ENCODE measurements at regions not wholly inside any gene's neighbourhood (a gene's known extent, or its start where the extent isn't known, plus 50 kb on each side); places are given as distances from the start of the nearest gene placed in this dataset.

DNA sequence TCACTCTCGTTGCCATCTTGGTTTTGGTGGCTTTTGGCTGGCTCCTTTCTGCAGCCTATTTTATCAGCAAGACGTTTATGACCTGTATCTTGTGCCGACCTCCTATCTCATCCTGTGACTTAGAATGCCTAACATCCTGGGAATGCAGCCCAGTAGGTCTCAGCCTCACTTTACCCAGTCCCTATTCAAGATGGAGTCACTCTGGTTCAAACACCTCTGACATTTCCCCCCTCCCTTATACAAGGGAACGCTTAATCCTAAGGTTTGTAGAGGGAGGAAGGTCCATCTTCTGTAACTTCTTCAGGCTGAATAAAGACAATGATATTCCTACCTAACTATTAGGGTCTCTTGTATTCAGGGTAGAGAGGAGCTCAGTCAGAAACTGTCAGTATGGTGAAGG lies 79.3 kb upstream of the SPANXB1 start:
- H3K9me2 ChIP-seq = no peaks in the 10 kb centered on the region
- H3K36me3 ChIP-seq (replicated peaks in 1 of 2; ENCODE audit: control insufficient read depth in 1 of 2, insufficient read depth in 2 of 2, low read length in 1 of 2) = no peaks in the 10 kb centered on the region
- POLR2A ChIA-PET = no interaction called here
- H2AFZ ChIP-seq (ENCODE audit: low read depth) = no peak overlapping the region
- H3K4me1 ChIP-seq (ENCODE audit: control insufficient read depth in 1 of 2, insufficient read depth in 2 of 2, low read depth in 1 of 2, low read length in 1 of 2) = no peaks in the 10 kb centered on the region
- WGBS (ENCODE audit: low lambda C conversion rate) = 11% methylated on average over 4 of the region's 4 CpGs
- TF ChIP-seq MXI1 (IDR thresholded peaks at IDR 0.05; ENCODE audit: low read depth, low read length) = no peak
- no peak for TF ChIP-seq FOXJ3 (CRISPR knock-in tag; IDR thresholded peaks at IDR 0.05)
- TF ChIP-seq, protein P1, sequence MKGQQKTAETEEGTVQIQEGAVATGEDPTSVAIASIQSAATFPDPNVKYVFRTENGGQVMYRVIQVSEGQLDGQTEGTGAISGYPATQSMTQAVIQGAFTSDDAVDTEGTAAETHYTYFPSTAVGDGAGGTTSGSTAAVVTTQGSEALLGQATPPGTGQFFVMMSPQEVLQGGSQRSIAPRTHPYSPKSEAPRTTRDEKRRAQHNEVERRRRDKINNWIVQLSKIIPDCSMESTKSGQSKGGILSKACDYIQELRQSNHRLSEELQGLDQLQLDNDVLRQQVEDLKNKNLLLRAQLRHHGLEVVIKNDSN (IDR thresholded peaks at IDR 0.05; ENCODE audit: borderline replicate concordance, low read depth) = no peak
- TF ChIP-seq, protein P2, sequence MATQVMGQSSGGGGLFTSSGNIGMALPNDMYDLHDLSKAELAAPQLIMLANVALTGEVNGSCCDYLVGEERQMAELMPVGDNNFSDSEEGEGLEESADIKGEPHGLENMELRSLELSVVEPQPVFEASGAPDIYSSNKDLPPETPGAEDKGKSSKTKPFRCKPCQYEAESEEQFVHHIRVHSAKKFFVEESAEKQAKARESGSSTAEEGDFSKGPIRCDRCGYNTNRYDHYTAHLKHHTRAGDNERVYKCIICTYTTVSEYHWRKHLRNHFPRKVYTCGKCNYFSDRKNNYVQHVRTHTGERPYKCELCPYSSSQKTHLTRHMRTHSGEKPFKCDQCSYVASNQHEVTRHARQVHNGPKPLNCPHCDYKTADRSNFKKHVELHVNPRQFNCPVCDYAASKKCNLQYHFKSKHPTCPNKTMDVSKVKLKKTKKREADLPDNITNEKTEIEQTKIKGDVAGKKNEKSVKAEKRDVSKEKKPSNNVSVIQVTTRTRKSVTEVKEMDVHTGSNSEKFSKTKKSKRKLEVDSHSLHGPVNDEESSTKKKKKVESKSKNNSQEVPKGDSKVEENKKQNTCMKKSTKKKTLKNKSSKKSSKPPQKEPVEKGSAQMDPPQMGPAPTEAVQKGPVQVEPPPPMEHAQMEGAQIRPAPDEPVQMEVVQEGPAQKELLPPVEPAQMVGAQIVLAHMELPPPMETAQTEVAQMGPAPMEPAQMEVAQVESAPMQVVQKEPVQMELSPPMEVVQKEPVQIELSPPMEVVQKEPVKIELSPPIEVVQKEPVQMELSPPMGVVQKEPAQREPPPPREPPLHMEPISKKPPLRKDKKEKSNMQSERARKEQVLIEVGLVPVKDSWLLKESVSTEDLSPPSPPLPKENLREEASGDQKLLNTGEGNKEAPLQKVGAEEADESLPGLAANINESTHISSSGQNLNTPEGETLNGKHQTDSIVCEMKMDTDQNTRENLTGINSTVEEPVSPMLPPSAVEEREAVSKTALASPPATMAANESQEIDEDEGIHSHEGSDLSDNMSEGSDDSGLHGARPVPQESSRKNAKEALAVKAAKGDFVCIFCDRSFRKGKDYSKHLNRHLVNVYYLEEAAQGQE (IDR thresholded peaks at IDR 0.05; ENCODE audit: low read depth, low read length) = no peak
- no peak for TF ChIP-seq CHD2 (IDR thresholded peaks at IDR 0.05; ENCODE audit: low read length, partially characterized antibody)
- TF ChIP-seq SMC3 (IDR thresholded peaks at IDR 0.05; ENCODE audit: low read depth, low read length) = no peak
- no peak for TF ChIP-seq FOSL2 (IDR thresholded peaks at IDR 0.05; ENCODE audit: borderline replicate concordance, low read depth)
- TF ChIP-seq RXRA (IDR thresholded peaks at IDR 0.05; ENCODE audit: borderline replicate concordance, low read depth) = no peak
- no peak for TF ChIP-seq JUND (IDR thresholded peaks at IDR 0.05)
- TF ChIP-seq RCOR1 (IDR thresholded peaks at IDR 0.05; ENCODE audit: low read length) = no peak
- no peak for TF ChIP-seq TAF1 (IDR thresholded peaks at IDR 0.05; ENCODE audit: borderline replicate concordance, low read depth, low read length)
- H3K4me2 ChIP-seq = no peak overlapping the region
- no peaks in the 10 kb centered on the region for H4K20me1 ChIP-seq (ENCODE audit: insufficient read depth)
- no peak overlapping the region for H3K27ac ChIP-seq (ENCODE audit: low read depth in 2 of 2, low read length in 1 of 2)
- no peaks in the 10 kb centered on the region for H3K79me2 ChIP-seq (ENCODE audit: insufficient read depth)
- no peaks in the 10 kb centered on the region for H3K9me3 ChIP-seq
- CTCF ChIA-PET = no interaction called here
- H3F3A ChIP-seq (replicated peaks; ENCODE audit: insufficient read depth) = no peaks in the 10 kb centered on the region
- no peak for DNase-seq
- H3K27me3 ChIP-seq (ENCODE audit: insufficient read depth) = 0 out of 2 replicates have a peak, but pooled peaks cover 2% of the 10 kb centered on the region
- H3K4me3 ChIP-seq (ENCODE audit: low read depth in 2 of 2, low read length in 1 of 2) = no peak overlapping the region
- H3K9ac ChIP-seq = no peak overlapping the region

DNA sequence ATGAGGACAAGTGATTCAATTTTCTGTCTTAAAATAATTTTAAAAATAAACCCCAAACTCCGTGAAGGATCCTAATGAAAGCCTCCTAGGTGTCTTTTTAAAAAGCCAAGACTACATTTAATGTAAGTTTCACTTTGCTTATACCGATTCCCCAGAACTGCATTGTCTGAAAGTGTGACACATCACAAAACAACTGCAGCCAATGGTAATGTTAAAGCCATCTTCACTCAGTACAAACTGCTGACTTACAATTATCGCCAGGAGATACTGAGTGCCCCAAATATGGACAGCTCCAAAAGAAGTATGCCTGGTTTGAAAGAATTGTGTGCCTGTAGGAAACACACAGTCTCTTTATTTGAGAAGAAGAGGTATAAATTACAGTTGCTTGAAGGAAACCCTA lies 73.7 kb upstream of the SPANXB1 start:
- ChIA-PET CTCF (no interaction called here), POLR2A (no interaction called here)
- no peaks in the 10 kb centered on the region for H3K4me1 ChIP-seq (ENCODE audit: control insufficient read depth in 1 of 2, insufficient read depth in 2 of 2, low read depth in 1 of 2, low read length in 1 of 2)
- H3K9ac ChIP-seq = no peak overlapping the region
- no peak overlapping the region for H3K27ac ChIP-seq (ENCODE audit: low read depth in 2 of 2, low read length in 1 of 2)
- no peaks in the 10 kb centered on the region for H3F3A ChIP-seq (replicated peaks; ENCODE audit: insufficient read depth)
- no peaks in the 10 kb centered on the region for H3K36me3 ChIP-seq (replicated peaks in 1 of 2; ENCODE audit: control insufficient read depth in 1 of 2, insufficient read depth in 2 of 2, low read length in 1 of 2)
- H3K9me3 ChIP-seq = no peaks in the 10 kb centered on the region
- no peaks in the 10 kb centered on the region for H3K79me2 ChIP-seq (ENCODE audit: insufficient read depth)
- no peak overlapping the region for H3K4me3 ChIP-seq (ENCODE audit: low read depth in 2 of 2, low read length in 1 of 2)
- H3K4me2 ChIP-seq = no peak overlapping the region
- H3K27me3 ChIP-seq (ENCODE audit: insufficient read depth) = peaks cover 18% of the 10 kb centered on the region; the same call in 1 of the 2 replicates
- DNase-seq = no peak
- 0 out of 2 replicates have a peak overlapping the region, but pooled peaks have one; percentile 25 for H2AFZ ChIP-seq (ENCODE audit: low read depth)
- H3K9me2 ChIP-seq = no peaks in the 10 kb centered on the region
- H4K20me1 ChIP-seq (ENCODE audit: insufficient read depth) = no peaks in the 10 kb centered on the region
- 6% methylated on average over 3 of the region's 3 CpGs for WGBS (ENCODE audit: low lambda C conversion rate)
- no peak for TF ChIP-seq RAD21 (IDR thresholded peaks at IDR 0.05; ENCODE audit: low read length)
- TF ChIP-seq, protein P2 (IDR thresholded peaks at IDR 0.05; ENCODE audit: low read depth, low read length) = no peak
- TF ChIP-seq, protein P3, sequence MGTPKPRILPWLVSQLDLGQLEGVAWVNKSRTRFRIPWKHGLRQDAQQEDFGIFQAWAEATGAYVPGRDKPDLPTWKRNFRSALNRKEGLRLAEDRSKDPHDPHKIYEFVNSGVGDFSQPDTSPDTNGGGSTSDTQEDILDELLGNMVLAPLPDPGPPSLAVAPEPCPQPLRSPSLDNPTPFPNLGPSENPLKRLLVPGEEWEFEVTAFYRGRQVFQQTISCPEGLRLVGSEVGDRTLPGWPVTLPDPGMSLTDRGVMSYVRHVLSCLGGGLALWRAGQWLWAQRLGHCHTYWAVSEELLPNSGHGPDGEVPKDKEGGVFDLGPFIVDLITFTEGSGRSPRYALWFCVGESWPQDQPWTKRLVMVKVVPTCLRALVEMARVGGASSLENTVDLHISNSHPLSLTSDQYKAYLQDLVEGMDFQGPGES (IDR thresholded peaks at IDR 0.05; ENCODE audit: low read depth, low read length) = no peak
- no peak for TF ChIP-seq NFIC (IDR thresholded peaks at IDR 0.05; ENCODE audit: borderline replicate concordance)
- no peak for TF ChIP-seq TAF1 (IDR thresholded peaks at IDR 0.05; ENCODE audit: borderline replicate concordance, low read depth, low read length)
- no peak for TF ChIP-seq EP300 (IDR thresholded peaks at IDR 0.05; ENCODE audit: borderline replicate concordance in 1 of 2, low read depth in 1 of 2, low read length in 1 of 2)
- TF ChIP-seq POLR2AphosphoS5 (IDR thresholded peaks at IDR 0.05; ENCODE audit: low read depth, low read length) = no peak
- TF ChIP-seq SIN3A (IDR thresholded peaks at IDR 0.05; ENCODE audit: borderline replicate concordance, low read depth, low read length) = no peak
- TF ChIP-seq JUND (IDR thresholded peaks at IDR 0.05) = no peak
- TF ChIP-seq, protein P4, sequence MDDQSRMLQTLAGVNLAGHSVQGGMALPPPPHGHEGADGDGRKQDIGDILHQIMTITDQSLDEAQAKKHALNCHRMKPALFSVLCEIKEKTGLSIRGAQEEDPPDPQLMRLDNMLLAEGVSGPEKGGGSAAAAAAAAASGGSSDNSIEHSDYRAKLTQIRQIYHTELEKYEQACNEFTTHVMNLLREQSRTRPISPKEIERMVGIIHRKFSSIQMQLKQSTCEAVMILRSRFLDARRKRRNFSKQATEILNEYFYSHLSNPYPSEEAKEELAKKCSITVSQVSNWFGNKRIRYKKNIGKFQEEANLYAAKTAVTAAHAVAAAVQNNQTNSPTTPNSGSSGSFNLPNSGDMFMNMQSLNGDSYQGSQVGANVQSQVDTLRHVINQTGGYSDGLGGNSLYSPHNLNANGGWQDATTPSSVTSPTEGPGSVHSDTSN (IDR thresholded peaks at IDR 0.05) = no peak
